GM23338 (cell line): ENCODE measurements at regions not wholly inside any gene's neighbourhood (a gene's known extent, or its start where the extent isn't known, plus 50 kb on each side); places are given as distances from the start of the nearest gene placed in this dataset.
A peak's percentile ranks its signal among the peaks of the same experiment; 100 is the strongest.

Source experiments
- ATAC-seq: fragments of 200-7000 bp; cut with Tn5 transposase; 3 replicates; pipeline ENCODE4 v1.9.1; 2020
- DNase-seq: peaks from one replicate; pipeline ENCODE4 v3.0.0-alpha.2; 2015; ENCODE audit warnings: low spot score
- H2AFZ ChIP-seq: fragments of 200-600 bp; sonication (generic); 2 replicates; pipeline ENCODE4 v1.8.0; 2016; ENCODE audit warnings: antibody characterized with exemption, mild to moderate bottlenecking, moderate library complexity
- H3F3A ChIP-seq: fragments of 200-600 bp; sonication (generic); replicated peaks from 2 replicates; pipeline ENCODE4 v1.8.0; 2017; ENCODE audit warnings: antibody characterized with exemption, mixed run types, low read depth
- H3K27ac ChIP-seq: fragments of 200-600 bp; sonication (generic); 2 replicates; pipeline ENCODE4 v1.6.1; 2016; ENCODE audit warnings: low read depth
- H3K27me3 ChIP-seq: fragments of 200-600 bp; sonication (generic); 2 replicates; pipeline ENCODE4 v1.8.0; 2016; ENCODE audit warnings: mild to moderate bottlenecking, mixed run types, moderate library complexity; ENCODE audit not compliant: insufficient read depth
- H3K36me3 ChIP-seq: fragments of 200-600 bp; sonication (generic); 2 replicates; pipeline ENCODE4 v1.8.0; 2016; ENCODE audit warnings: mild to moderate bottlenecking; ENCODE audit not compliant: insufficient read depth
- H3K4me1 ChIP-seq: fragments of 200-600 bp; sonication (generic); 2 replicates; pipeline ENCODE4 v1.8.0; 2016; ENCODE audit warnings: mild to moderate bottlenecking, moderate library complexity; ENCODE audit not compliant: insufficient read depth
- H3K4me2 ChIP-seq: fragments of 200-600 bp; sonication (generic); 2 replicates; pipeline ENCODE4 v1.7.1; 2017; ENCODE audit warnings: mixed run types
- H3K4me3 ChIP-seq: fragments of 200-600 bp; sonication (generic); 2 replicates; pipeline ENCODE4 v1.6.1; 2016; ENCODE audit warnings: mixed run types
- H3K79me2 ChIP-seq: fragments of 200-600 bp; sonication (generic); replicated peaks from 2 replicates; pipeline ENCODE4 v1.8.0; 2017; ENCODE audit warnings: mild to moderate bottlenecking; ENCODE audit not compliant: insufficient read depth
- H3K9me2 ChIP-seq: fragments of 200-600 bp; sonication (generic); 2 replicates; pipeline ENCODE4 v1.8.0; 2017; ENCODE audit not compliant: insufficient read depth
- H4K20me1 ChIP-seq: fragments of 200-600 bp; sonication (generic); replicated peaks from 2 replicates; pipeline ENCODE4 v1.8.0; 2017; ENCODE audit warnings: mild to moderate bottlenecking; ENCODE audit not compliant: insufficient read depth
- H3K27ac Mint-ChIP-seq: 2 replicates; pipeline ENCODE4 v1.8.0; 2020; ENCODE audit warnings: inconsistent platforms, mild to moderate bottlenecking, moderate library complexity, mixed read lengths
- H3K27me3 Mint-ChIP-seq: 3 replicates; pipeline ENCODE4 v1.8.0; 2022; ENCODE audit warnings: low read depth, mild to moderate bottlenecking, moderate library complexity, mixed read lengths, inconsistent platforms; ENCODE audit not compliant: insufficient read depth, poor library complexity
- H3K36me3 Mint-ChIP-seq: 3 replicates; pipeline ENCODE4 v1.8.0; 2021; ENCODE audit warnings: low read depth, mild to moderate bottlenecking, inconsistent platforms, moderate library complexity, mixed read lengths
- H3K4me1 Mint-ChIP-seq: 3 replicates; pipeline ENCODE4 v1.8.0; 2020; ENCODE audit warnings: mild to moderate bottlenecking, inconsistent platforms, mixed read lengths
- H3K4me3 Mint-ChIP-seq: 3 replicates; pipeline ENCODE4 v1.8.0; 2021; ENCODE audit warnings: moderate library complexity, mild to moderate bottlenecking, inconsistent platforms, mixed read lengths
- H3K9me3 Mint-ChIP-seq: 3 replicates; pipeline ENCODE4 v1.8.0; 2020; ENCODE audit warnings: moderate library complexity, mild to moderate bottlenecking, inconsistent platforms, mixed read lengths
- CREB1 ChIP-seq: fragments of 250-450 bp; sonication (Bioruptor Pico); IDR thresholded peaks from 2 replicates; pipeline ENCODE4 v1.5.0; 2020; ENCODE audit warnings: low read depth, mild to moderate bottlenecking, moderate library complexity
- EZH2 ChIP-seq: fragments of 200-600 bp; sonication (generic); IDR thresholded peaks from one replicate; pipeline ENCODE4 v1.8.0; 2017; ENCODE audit warnings: antibody characterized with exemption, mild to moderate bottlenecking, low read depth; ENCODE audit not compliant: unreplicated experiment
- EZH2phosphoT487 ChIP-seq: fragments of 200-600 bp; sonication (generic); IDR thresholded peaks from one replicate; pipeline ENCODE4 v1.8.1; 2018; ENCODE audit warnings: antibody characterized with exemption; ENCODE audit not compliant: unreplicated experiment
- JUNB ChIP-seq: IDR thresholded peaks from one replicate; pipeline ENCODE4 v1.6.1; 2016; ENCODE audit warnings: antibody characterized with exemption; ENCODE audit not compliant: unreplicated experiment
- NANOG ChIP-seq: IDR thresholded peaks from 2 replicates; pipeline ENCODE4 v1.6.1; 2016; ENCODE audit warnings: antibody characterized with exemption, borderline replicate concordance
- POLR2AphosphoS5 ChIP-seq: IDR thresholded peaks from 2 replicates; pipeline ENCODE4 v1.6.1; 2016; ENCODE audit warnings: antibody characterized with exemption, low read depth
- REST ChIP-seq: IDR thresholded peaks from one replicate; pipeline ENCODE4 v1.6.1; 2018; ENCODE audit warnings: antibody characterized with exemption; ENCODE audit not compliant: unreplicated experiment
- STAT1 ChIP-seq: IDR thresholded peaks from one replicate; pipeline ENCODE4 v1.6.1; 2016; ENCODE audit warnings: antibody characterized with exemption; ENCODE audit not compliant: unreplicated experiment
- ZNF114 ChIP-seq: fragments of 250-450 bp; sonication (Bioruptor Pico); IDR thresholded peaks from 2 replicates; pipeline ENCODE4 v1.5.0; 2020; ENCODE audit warnings: mild to moderate bottlenecking, moderate library complexity
- ZNF331 ChIP-seq: fragments of 250-450 bp; sonication (Bioruptor Pico); IDR thresholded peaks from 2 replicates; pipeline ENCODE4 v1.5.0; 2020; ENCODE audit warnings: low read depth, mild to moderate bottlenecking, moderate library complexity
- TF ChIP-seq, protein P1 (sequence below), 2 experiments: fragments of 200-600 bp in 1 of 2; sonication (generic) in 1 of 2; conservative IDR thresholded peaks; 2 replicates each; pipeline versions ENCODE4 v1.5.1 to v1.6.1; 2016 to 2017; ENCODE audit warnings: antibody characterized with exemption in 2 of 2, low read depth in 2 of 2, mild to moderate bottlenecking in 2 of 2, moderate library complexity in 1 of 2

DNA sequence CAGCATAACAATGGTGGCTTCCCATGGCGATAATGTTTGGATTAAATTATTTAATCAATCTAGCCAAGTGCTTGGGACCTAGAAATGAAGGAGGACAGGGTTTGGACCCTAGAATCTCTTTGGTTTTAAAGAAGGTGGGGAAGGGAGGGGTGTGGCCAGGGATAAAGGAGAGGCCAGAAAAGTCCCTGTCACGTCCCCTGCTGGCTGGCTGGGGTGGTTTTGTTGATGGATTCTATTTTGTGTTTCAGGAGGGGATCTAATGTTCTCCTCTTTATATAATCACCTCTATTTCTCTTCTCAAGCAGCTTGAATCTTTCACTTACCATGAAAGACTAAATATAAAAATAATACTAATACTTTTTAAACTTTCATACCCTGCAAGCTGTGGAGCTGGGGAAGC is 52.6 kb upstream of the GALR1 start:
- peaks cover 11% of the 10 kb centered on the region; the same call in 2 of the 3 replicates for H3K9me3 Mint-ChIP-seq
- H3K27me3 ChIP-seq: no peaks in the 10 kb centered on the region
- H3K27ac ChIP-seq: no peak overlapping the region
- H3K27me3 Mint-ChIP-seq: no peaks in the 10 kb centered on the region
- no peaks in the 10 kb centered on the region for H3K79me2 ChIP-seq
- H3K9me2 ChIP-seq: no peaks in the 10 kb centered on the region
- H3K4me1 ChIP-seq: no peaks in the 10 kb centered on the region
- H3K4me3 ChIP-seq: no peak overlapping the region
- DNase-seq (peak; percentile 67), ATAC-seq (peak; percentile 75)
- H4K20me1 ChIP-seq: no peaks in the 10 kb centered on the region
- H3K27ac Mint-ChIP-seq: no peak overlapping the region
- no peaks in the 10 kb centered on the region for H3K4me1 Mint-ChIP-seq
- no peak overlapping the region for H3K4me3 Mint-ChIP-seq
- H3K4me2 ChIP-seq: no peak overlapping the region
- no peaks in the 10 kb centered on the region for H3K36me3 Mint-ChIP-seq
- no peak overlapping the region for H2AFZ ChIP-seq
- no peaks in the 10 kb centered on the region for H3K36me3 ChIP-seq
- no peaks in the 10 kb centered on the region for H3F3A ChIP-seq
- TF ChIP-seq, protein P1, sequence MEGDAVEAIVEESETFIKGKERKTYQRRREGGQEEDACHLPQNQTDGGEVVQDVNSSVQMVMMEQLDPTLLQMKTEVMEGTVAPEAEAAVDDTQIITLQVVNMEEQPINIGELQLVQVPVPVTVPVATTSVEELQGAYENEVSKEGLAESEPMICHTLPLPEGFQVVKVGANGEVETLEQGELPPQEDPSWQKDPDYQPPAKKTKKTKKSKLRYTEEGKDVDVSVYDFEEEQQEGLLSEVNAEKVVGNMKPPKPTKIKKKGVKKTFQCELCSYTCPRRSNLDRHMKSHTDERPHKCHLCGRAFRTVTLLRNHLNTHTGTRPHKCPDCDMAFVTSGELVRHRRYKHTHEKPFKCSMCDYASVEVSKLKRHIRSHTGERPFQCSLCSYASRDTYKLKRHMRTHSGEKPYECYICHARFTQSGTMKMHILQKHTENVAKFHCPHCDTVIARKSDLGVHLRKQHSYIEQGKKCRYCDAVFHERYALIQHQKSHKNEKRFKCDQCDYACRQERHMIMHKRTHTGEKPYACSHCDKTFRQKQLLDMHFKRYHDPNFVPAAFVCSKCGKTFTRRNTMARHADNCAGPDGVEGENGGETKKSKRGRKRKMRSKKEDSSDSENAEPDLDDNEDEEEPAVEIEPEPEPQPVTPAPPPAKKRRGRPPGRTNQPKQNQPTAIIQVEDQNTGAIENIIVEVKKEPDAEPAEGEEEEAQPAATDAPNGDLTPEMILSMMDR (conservative IDR thresholded peaks at IDR 0.05; ENCODE audit: low read depth in 2 of 2): peak; percentile 58 to 75
- no peak for TF ChIP-seq POLR2AphosphoS5
- no peak for TF ChIP-seq ZNF331
- no peak for TF ChIP-seq EZH2phosphoT487
- TF ChIP-seq NANOG: no peak

GRCh38 chr18:77198663-77199062 is 51.0 kb upstream of the GALR1 start:
- Histone ChIP-seq H4K20me1 (no peaks in the 10 kb centered on the region), H3K36me3 (no peaks in the 10 kb centered on the region), H2AFZ (no peak overlapping the region), H3K9me2 (no peaks in the 10 kb centered on the region), H3F3A (no peaks in the 10 kb centered on the region), H3K27me3 (no peaks in the 10 kb centered on the region), H3K4me3 (no peak overlapping the region), H3K27ac (no peak overlapping the region), H3K4me2 (no peak overlapping the region), H3K4me1 (no peaks in the 10 kb centered on the region), H3K79me2 (no peaks in the 10 kb centered on the region)
- Mint-ChIP-seq H3K4me1 (no peaks in the 10 kb centered on the region), H3K9me3 (peaks cover 11% of the 10 kb centered on the region; the same call in 2 of the 3 replicates), H3K27ac (no peak overlapping the region), H3K27me3 (peaks cover 3% of the 10 kb centered on the region), H3K36me3 (no peaks in the 10 kb centered on the region), H3K4me3 (no peak overlapping the region)
- ATAC-seq: no peak
- DNase-seq: no peak
- TF ChIP-seq, protein P1 (conservative IDR thresholded peaks at IDR 0.05; ENCODE audit: low read depth in 2 of 2): no peak
- TF ChIP-seq JUNB (no peak), REST (no peak), STAT1 (no peak), EZH2phosphoT487 (no peak), POLR2AphosphoS5 (no peak), NANOG (no peak), EZH2 (no peak), CREB1 (CRISPR knock-in tag) (no peak), ZNF114 (CRISPR knock-in tag) (no peak), ZNF331 (no peak)
